WTC11 (cell line): ENCODE measurements at regions not wholly inside any gene's neighbourhood (a gene's known extent, or its start where the extent isn't known, plus 50 kb on each side); places are given as distances from the start of the nearest gene placed in this dataset.

ENCODE experiments used
- AFF4 ChIP-seq: sonication (generic); formaldehyde crosslinking; IDR thresholded peaks from 2 replicates; pipeline ENCODE4 v1.8.1; 2023; ENCODE audit warnings: mild to moderate bottlenecking, missing genetic modification reagents, borderline replicate concordance
- CREM ChIP-seq: sonication (generic); formaldehyde crosslinking; IDR thresholded peaks from 2 replicates; pipeline ENCODE4 v1.8.1; 2022; ENCODE audit warnings: mild to moderate bottlenecking, missing genetic modification reagents, moderate library complexity
- ETV6 ChIP-seq: sonication (generic); formaldehyde crosslinking; IDR thresholded peaks from 2 replicates; pipeline ENCODE4 v1.8.1; 2022; ENCODE audit warnings: mild to moderate bottlenecking, missing genetic modification reagents
- FOXJ3 ChIP-seq: sonication (generic); formaldehyde crosslinking; IDR thresholded peaks from 2 replicates; pipeline ENCODE4 v1.9.0; 2021; ENCODE audit warnings: missing genetic modification reagents, mild to moderate bottlenecking, borderline replicate concordance
- JUN ChIP-seq: sonication (generic); formaldehyde crosslinking; IDR thresholded peaks from 2 replicates; pipeline ENCODE4 v1.8.0; 2023; ENCODE audit warnings: mild to moderate bottlenecking, missing genetic modification reagents
- NFYB ChIP-seq: sonication (generic); formaldehyde crosslinking; conservative IDR thresholded peaks from 2 replicates; pipeline ENCODE4 v1.8.0; 2022; ENCODE audit warnings: low read depth, missing genetic modification reagents
- TF ChIP-seq, protein P1 (sequence below): fragments of 200-600 bp; IDR thresholded peaks from 2 replicates; pipeline ENCODE4 v1.8.0; 2022; ENCODE audit warnings: antibody characterized with exemption
- TF ChIP-seq, protein P2 (sequence below): sonication (generic); formaldehyde crosslinking; IDR thresholded peaks from 2 replicates; pipeline ENCODE4 v1.8.1; 2023; ENCODE audit warnings: mild to moderate bottlenecking, missing genetic modification reagents, moderate library complexity
- TF ChIP-seq, protein P3 (sequence below): sonication (generic); formaldehyde crosslinking; IDR thresholded peaks from 2 replicates; pipeline ENCODE4 v1.8.0; 2022; ENCODE audit warnings: mild to moderate bottlenecking, missing genetic modification reagents

DNA sequence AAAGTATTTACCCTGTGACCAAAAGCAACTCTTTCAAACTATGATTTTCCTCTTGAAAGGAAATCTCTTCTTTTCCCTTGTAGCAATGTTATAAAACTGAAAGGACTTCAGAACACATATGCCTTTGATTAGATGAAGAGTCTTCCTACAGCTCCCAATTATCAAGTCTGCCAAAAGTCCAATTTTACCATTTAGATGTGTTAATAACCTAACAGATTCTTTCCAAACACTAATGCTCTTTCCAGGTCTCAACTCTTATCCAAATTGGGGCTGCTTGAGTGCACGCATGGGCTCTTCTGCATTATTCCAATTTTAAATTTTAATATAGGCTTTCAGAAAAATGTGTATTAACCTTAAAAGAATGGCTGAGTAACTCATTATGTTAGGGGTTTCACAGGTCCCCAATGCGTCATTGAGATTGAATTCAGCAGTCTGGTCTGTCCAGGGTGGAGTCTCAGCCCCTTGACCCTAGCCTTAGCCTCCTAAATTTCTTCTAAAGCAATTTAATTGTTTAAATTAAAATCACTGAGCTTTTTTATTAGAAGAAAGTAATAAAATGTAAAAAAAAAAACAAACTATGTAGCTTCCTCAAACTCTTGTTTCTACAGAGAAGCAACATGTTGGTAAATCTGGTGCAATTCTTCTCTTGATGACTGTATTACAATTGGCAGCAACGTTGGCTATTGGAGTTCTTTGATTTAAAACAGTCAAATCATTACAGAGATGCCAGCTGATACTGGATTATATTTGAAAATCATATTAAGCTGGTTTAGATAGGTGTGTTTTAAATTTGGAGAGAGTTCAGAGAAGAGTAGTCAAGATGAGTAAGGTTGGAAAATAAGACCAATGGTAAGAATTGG is 170.4 kb downstream of the DKK1 start:
- TF ChIP-seq, protein P1, sequence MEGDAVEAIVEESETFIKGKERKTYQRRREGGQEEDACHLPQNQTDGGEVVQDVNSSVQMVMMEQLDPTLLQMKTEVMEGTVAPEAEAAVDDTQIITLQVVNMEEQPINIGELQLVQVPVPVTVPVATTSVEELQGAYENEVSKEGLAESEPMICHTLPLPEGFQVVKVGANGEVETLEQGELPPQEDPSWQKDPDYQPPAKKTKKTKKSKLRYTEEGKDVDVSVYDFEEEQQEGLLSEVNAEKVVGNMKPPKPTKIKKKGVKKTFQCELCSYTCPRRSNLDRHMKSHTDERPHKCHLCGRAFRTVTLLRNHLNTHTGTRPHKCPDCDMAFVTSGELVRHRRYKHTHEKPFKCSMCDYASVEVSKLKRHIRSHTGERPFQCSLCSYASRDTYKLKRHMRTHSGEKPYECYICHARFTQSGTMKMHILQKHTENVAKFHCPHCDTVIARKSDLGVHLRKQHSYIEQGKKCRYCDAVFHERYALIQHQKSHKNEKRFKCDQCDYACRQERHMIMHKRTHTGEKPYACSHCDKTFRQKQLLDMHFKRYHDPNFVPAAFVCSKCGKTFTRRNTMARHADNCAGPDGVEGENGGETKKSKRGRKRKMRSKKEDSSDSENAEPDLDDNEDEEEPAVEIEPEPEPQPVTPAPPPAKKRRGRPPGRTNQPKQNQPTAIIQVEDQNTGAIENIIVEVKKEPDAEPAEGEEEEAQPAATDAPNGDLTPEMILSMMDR = no peak
- no peak for TF ChIP-seq CREM (CRISPR knock-in tag)
- TF ChIP-seq, protein P2, sequence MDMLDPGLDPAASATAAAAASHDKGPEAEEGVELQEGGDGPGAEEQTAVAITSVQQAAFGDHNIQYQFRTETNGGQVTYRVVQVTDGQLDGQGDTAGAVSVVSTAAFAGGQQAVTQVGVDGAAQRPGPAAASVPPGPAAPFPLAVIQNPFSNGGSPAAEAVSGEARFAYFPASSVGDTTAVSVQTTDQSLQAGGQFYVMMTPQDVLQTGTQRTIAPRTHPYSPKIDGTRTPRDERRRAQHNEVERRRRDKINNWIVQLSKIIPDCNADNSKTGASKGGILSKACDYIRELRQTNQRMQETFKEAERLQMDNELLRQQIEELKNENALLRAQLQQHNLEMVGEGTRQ (CRISPR knock-in tag) = no peak
- TF ChIP-seq NFYB (CRISPR knock-in tag) = no peak
- TF ChIP-seq JUN (CRISPR knock-in tag) = no peak
- TF ChIP-seq ETV6 = no peak
- TF ChIP-seq, protein P3, sequence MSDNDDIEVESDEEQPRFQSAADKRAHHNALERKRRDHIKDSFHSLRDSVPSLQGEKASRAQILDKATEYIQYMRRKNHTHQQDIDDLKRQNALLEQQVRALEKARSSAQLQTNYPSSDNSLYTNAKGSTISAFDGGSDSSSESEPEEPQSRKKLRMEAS (CRISPR knock-in tag) = no peak
- no peak for TF ChIP-seq FOXJ3
- TF ChIP-seq AFF4 (CRISPR knock-in tag) = no peak
